ENCODE measurements at regions not wholly inside any gene's neighbourhood (a gene's known extent, or its start where the extent isn't known, plus 50 kb on each side); places are given as distances from the start of the nearest gene placed in this dataset.

DNA sequence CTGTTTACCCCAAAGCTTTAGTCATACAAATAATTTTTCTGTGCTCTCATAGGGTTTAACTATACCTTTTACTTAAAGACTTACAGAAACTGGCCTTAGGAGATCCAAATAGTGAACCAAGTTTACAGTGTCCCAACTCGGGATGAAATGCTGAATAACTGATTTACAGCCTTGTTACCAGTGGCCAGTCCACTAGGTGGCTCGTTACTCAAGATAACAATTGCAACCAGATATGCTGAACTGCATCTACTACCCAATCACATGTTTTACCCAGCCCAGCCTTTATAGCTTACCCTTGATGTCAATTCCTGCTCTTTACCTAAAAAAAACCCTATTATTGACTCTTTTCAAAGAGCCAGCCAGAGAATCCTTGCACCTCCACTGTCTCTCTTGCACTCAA is 1148.8 kb upstream of the ADGRL4 start:
- Histone ChIP-seq H3K4me2 (ENCODE audit: low read length) (no peak overlapping the region), H4K20me1 (ENCODE audit: insufficient read depth, low read length) (no peaks in the 10 kb centered on the region), H2AFZ (ENCODE audit: low read length) (no peak overlapping the region), H3K4me3 (ENCODE audit: low read depth, low read length, poor library complexity, severe bottlenecking) (no peak overlapping the region), H3K27ac (ENCODE audit: low read depth, low read length, poor library complexity, severe bottlenecking) (no peak overlapping the region), H3K9me3 (ENCODE audit: low read length) (no peaks in the 10 kb centered on the region), H3K9me2 (ENCODE audit: insufficient read depth, low read length) (no peaks in the 10 kb centered on the region), H3K4me1 (ENCODE audit: insufficient read depth, low read length, poor library complexity, severe bottlenecking) (no peaks in the 10 kb centered on the region), H3K79me2 (ENCODE audit: insufficient read depth, low read depth, low read length) (no peaks in the 10 kb centered on the region), H3K36me3 (ENCODE audit: insufficient read depth, low read length) (no peaks in the 10 kb centered on the region)
- POLR2A ChIA-PET = interaction anchor here (0.7 kb wide), 1 partner anchor 1133 kb away, joined by 3 read pairs; no protein-coding TSS in a partner anchor
- BruUV-seq (replicated peaks) = no TSS peak
- peak; percentile 3 for DNase-seq (ENCODE audit: low spot score)
- CTCF ChIA-PET (ENCODE audit: unreplicated experiment) = no interaction called here
- TF ChIP-seq EZH2phosphoT487 (IDR thresholded peaks at IDR 0.05; ENCODE audit: borderline replicate concordance, low read depth, low read length) = no peak
- TF ChIP-seq, protein P1, sequence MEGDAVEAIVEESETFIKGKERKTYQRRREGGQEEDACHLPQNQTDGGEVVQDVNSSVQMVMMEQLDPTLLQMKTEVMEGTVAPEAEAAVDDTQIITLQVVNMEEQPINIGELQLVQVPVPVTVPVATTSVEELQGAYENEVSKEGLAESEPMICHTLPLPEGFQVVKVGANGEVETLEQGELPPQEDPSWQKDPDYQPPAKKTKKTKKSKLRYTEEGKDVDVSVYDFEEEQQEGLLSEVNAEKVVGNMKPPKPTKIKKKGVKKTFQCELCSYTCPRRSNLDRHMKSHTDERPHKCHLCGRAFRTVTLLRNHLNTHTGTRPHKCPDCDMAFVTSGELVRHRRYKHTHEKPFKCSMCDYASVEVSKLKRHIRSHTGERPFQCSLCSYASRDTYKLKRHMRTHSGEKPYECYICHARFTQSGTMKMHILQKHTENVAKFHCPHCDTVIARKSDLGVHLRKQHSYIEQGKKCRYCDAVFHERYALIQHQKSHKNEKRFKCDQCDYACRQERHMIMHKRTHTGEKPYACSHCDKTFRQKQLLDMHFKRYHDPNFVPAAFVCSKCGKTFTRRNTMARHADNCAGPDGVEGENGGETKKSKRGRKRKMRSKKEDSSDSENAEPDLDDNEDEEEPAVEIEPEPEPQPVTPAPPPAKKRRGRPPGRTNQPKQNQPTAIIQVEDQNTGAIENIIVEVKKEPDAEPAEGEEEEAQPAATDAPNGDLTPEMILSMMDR (conservative IDR thresholded peaks at IDR 0.05; ENCODE audit: low read length) = 0 out of 2 replicates have a peak, but pooled peaks have one; percentile 17
- intact Hi-C loops (cut with micrococcal nuclease; ENCODE audit: unreplicated experiment) = no loop called here

DNA sequence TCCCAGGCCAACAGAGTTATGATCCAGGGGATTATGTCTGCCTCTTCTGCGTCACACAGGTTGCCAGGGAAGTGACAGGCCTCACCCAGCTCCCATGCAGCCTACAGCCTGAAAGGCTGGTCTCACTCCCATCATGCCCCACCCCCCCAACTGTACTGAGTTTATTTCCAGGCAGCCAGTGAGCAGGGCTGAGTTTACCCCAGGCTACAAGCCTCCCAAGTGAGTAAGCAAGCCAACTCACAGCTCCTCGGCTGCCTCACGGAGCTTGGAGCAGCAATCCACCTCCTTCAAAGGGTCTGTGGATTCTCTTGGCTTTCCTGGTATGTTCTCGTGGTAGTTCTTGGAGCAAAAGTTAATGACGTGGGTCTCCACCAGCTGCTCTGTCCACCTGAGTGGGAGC is 1147.6 kb upstream of the ADGRL4 start:
- CTCF ChIA-PET (ENCODE audit: unreplicated experiment) = no interaction called here
- no peak for TF ChIP-seq EZH2phosphoT487 (IDR thresholded peaks at IDR 0.05; ENCODE audit: borderline replicate concordance, low read depth, low read length)
- TF ChIP-seq, protein P1 (conservative IDR thresholded peaks at IDR 0.05; ENCODE audit: low read length) = no peak
- BruUV-seq (replicated peaks) = no TSS peak
- POLR2A ChIA-PET = no interaction called here
- no peaks in the 10 kb centered on the region for H3K9me2 ChIP-seq (ENCODE audit: insufficient read depth, low read length)
- H3K36me3 ChIP-seq (ENCODE audit: insufficient read depth, low read length) = no peaks in the 10 kb centered on the region
- no peaks in the 10 kb centered on the region for H3K4me1 ChIP-seq (ENCODE audit: insufficient read depth, low read length, poor library complexity, severe bottlenecking)
- no peaks in the 10 kb centered on the region for H3K79me2 ChIP-seq (ENCODE audit: insufficient read depth, low read depth, low read length)
- no peak overlapping the region for H3K4me3 ChIP-seq (ENCODE audit: low read depth, low read length, poor library complexity, severe bottlenecking)
- no peak for DNase-seq (ENCODE audit: low spot score)
- no peak overlapping the region for H3K27ac ChIP-seq (ENCODE audit: low read depth, low read length, poor library complexity, severe bottlenecking)
- no peaks in the 10 kb centered on the region for H3K9me3 ChIP-seq (ENCODE audit: low read length)
- no peak overlapping the region for H2AFZ ChIP-seq (ENCODE audit: low read length)
- no peaks in the 10 kb centered on the region for H4K20me1 ChIP-seq (ENCODE audit: insufficient read depth, low read length)
- H3K4me2 ChIP-seq (ENCODE audit: low read length) = no peak overlapping the region
- intact Hi-C loops (cut with micrococcal nuclease; ENCODE audit: unreplicated experiment) = no loop called here

DNA sequence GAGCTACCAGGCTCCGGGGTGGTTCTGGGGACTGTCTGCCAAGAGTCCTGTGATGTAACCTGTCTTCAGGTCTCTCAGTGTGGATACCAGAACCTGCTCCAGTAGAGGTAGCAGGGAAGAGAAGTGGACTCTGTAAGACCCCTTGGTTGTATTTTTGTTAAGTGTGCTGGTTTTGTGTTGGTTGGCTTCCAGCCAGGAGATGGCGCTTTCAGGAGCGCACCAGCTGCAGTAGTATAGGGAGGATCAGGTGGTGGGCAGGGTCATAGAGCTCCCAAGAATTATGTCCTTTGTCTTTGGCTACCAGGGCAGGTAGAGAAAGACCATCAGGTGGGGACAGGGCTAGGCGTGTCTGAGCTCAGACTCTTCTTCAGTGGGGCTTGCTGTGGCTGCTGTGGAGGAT is 1147.2 kb upstream of the ADGRL4 start:
- Histone ChIP-seq H3K4me2 (ENCODE audit: low read length) (no peak overlapping the region), H3K79me2 (ENCODE audit: insufficient read depth, low read depth, low read length) (no peaks in the 10 kb centered on the region), H4K20me1 (ENCODE audit: insufficient read depth, low read length) (no peaks in the 10 kb centered on the region), H3K4me3 (ENCODE audit: low read depth, low read length, poor library complexity, severe bottlenecking) (no peak overlapping the region), H3K9me3 (ENCODE audit: low read length) (no peaks in the 10 kb centered on the region), H3K36me3 (ENCODE audit: insufficient read depth, low read length) (no peaks in the 10 kb centered on the region), H3K4me1 (ENCODE audit: insufficient read depth, low read length, poor library complexity, severe bottlenecking) (no peaks in the 10 kb centered on the region), H3K9me2 (ENCODE audit: insufficient read depth, low read length) (no peaks in the 10 kb centered on the region), H3K27ac (ENCODE audit: low read depth, low read length, poor library complexity, severe bottlenecking) (no peak overlapping the region), H2AFZ (ENCODE audit: low read length) (no peak overlapping the region)
- POLR2A ChIA-PET = no interaction called here
- BruUV-seq (replicated peaks) = no TSS peak
- intact Hi-C loops (cut with micrococcal nuclease; ENCODE audit: unreplicated experiment) = no loop called here
- DNase-seq (ENCODE audit: low spot score) = no peak
- CTCF ChIA-PET (ENCODE audit: unreplicated experiment) = no interaction called here
- TF ChIP-seq, protein P1 (conservative IDR thresholded peaks at IDR 0.05; ENCODE audit: low read length) = 0 out of 2 replicates have a peak, but pooled peaks have one; percentile 23
- no peak for TF ChIP-seq EZH2phosphoT487 (IDR thresholded peaks at IDR 0.05; ENCODE audit: borderline replicate concordance, low read depth, low read length)
